IPS-18a (cell line): ENCODE measurements at regions not wholly inside any gene's neighbourhood (a gene's known extent, or its start where the extent isn't known, plus 50 kb on each side); places are given as distances from the start of the nearest gene placed in this dataset.

Source experiments
- H3K27ac ChIP-seq: one replicate; pipeline ENCODE4 v1.5.1; 2013; ENCODE audit warnings: low read length
- H3K27me3 ChIP-seq: one replicate; pipeline ENCODE4 v1.6.1; 2013; ENCODE audit warnings: mild to moderate bottlenecking, low read length; ENCODE audit not compliant: control insufficient read depth, insufficient read depth
- H3K36me3 ChIP-seq: one replicate; pipeline ENCODE4 v1.6.1; 2013; ENCODE audit warnings: low read depth, low read length; ENCODE audit not compliant: control insufficient read depth
- H3K4me1 ChIP-seq: one replicate; pipeline ENCODE4 v1.6.1; 2013; ENCODE audit warnings: low read depth, low read length; ENCODE audit not compliant: control insufficient read depth
- H3K4me3 ChIP-seq: one replicate; pipeline ENCODE4 v1.5.1; 2013; ENCODE audit warnings: low read length
- H3K9ac ChIP-seq: one replicate; pipeline ENCODE4 v1.6.1; 2013; ENCODE audit warnings: mild to moderate bottlenecking, low read length, moderate library complexity
- H3K9me3 ChIP-seq: one replicate; pipeline ENCODE4 v1.6.1; 2013; ENCODE audit warnings: low read depth, low read length; ENCODE audit not compliant: control insufficient read depth

DNA sequence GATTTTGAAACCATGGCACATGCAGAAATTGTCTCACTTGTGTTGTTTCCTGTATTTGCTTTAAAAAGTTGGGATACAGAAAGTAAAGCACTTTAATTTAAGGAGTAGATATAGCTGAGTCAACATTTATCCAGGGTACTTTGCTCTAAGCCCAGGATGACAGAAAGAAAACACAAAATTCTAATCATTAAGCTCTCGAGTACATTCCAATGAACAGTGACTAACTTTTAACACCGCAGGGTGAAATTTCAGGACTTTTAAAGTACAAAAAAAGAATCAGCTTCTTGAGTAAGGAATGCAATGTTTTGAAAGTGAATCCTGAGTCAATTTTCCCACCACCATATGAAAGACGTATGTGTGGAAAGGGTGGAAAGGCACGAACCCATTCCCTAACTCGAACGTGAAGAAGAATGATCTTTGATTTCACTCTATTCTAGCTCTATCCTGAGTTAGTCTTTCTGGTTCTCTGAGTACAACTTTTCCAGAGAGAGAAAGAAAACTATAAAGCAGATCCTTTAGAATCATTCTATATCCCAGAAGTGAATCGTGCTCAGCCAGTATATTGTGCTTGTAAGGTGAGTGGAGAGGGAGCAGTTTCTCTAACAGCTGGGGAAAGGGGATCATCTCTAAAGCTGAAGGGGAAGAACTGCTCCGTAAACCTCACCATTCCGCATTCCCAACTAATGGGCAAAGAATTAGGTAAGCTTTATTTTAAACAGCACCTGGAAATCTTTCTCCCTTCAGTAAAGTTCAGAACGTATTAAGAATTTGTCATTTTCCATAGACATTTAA, 779.0 kb upstream of the FLRT2 start:
- H3K27me3 ChIP-seq, result no peaks in the 10 kb centered on the region
- no peak overlapping the region for H3K9ac ChIP-seq
- no peaks in the 10 kb centered on the region for H3K9me3 ChIP-seq
- no peak overlapping the region for H3K27ac ChIP-seq
- H3K4me3 ChIP-seq, result no peak overlapping the region
- no peaks in the 10 kb centered on the region for H3K36me3 ChIP-seq
- H3K4me1 ChIP-seq, result peaks cover 20% of the 10 kb centered on the region

DNA sequence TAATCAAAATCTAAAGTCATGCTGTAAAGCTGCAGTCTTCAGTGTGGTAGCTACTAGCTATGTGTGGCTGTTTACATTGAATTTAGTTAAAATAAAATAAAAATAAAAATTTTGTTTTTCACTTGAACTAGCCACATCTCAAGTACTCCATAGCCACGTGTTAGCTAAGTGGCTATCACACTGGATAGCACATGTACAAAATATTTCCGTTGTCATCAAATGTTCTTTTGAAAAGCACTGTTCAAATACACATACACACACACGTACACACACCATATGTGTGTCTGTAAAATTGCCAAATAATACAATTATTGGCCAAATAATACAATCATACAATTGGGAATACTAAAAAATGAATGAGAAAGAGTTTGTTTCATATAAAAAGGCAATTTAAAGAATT, 778.2 kb upstream of the FLRT2 start:
- H3K36me3 ChIP-seq, result no peaks in the 10 kb centered on the region
- no peaks in the 10 kb centered on the region for H3K27me3 ChIP-seq
- no peaks in the 10 kb centered on the region for H3K9me3 ChIP-seq
- no peak overlapping the region for H3K4me3 ChIP-seq
- H3K27ac ChIP-seq, result no peak overlapping the region
- H3K4me1 ChIP-seq, result peaks cover 20% of the 10 kb centered on the region
- no peak overlapping the region for H3K9ac ChIP-seq

DNA sequence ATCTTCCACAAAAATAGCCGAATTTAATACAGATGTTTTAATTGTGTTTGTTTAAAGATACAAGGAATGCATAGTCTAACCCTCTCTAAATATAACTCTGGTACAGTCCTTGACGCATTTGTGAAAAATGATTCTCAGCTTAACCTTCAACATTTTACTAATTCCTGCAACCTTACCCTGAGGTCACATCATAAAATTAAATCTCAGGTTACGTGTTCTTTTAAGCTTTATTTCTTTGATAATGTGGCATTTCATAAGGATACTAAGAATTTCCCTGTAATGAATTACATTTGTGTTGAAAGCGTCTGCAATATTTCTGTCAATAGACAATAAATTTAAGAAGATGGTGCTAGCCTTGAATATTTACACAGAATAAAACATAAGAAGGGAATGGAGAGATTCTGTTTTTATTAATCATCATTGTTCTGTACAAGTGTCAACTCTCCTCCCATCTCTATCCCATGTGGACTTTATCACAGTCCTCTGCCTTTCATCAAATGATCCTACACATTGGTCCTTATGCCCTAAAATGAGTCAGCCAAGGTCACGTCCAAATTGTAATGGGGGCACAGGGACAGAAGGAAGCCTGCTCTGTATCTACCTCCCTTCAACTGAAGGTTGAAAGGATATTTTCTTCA, 769.3 kb upstream of the FLRT2 start:
- H3K4me3 ChIP-seq, result no peak overlapping the region
- H3K36me3 ChIP-seq, result no peaks in the 10 kb centered on the region
- H3K9me3 ChIP-seq, result peaks cover 3% of the 10 kb centered on the region
- no peaks in the 10 kb centered on the region for H3K27me3 ChIP-seq
- H3K4me1 ChIP-seq, result no peaks in the 10 kb centered on the region
- H3K9ac ChIP-seq, result no peak overlapping the region
- H3K27ac ChIP-seq, result no peak overlapping the region

DNA sequence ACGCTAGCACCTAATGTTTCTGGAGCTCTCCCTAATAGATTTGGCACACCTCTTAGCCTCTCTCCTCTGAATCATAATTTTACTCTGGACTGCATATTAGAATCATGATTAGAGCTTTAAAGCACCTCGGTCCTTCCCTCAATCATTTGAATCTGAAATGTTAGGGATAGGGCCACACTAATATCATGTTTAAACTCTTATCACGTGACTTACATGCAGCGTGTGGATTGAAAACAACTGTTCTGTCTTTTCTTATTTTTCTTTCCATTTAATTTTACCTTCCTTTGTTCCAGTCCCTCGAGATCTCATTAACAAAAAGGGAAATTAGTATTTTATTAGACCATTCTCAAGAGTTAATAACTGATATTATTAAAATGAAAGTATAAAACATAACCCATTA, 762.5 kb upstream of the FLRT2 start:
- Histone ChIP-seq H3K27me3 (no peaks in the 10 kb centered on the region), H3K36me3 (no peaks in the 10 kb centered on the region), H3K9ac (no peak overlapping the region), H3K27ac (no peak overlapping the region), H3K4me1 (no peaks in the 10 kb centered on the region), H3K4me3 (no peak overlapping the region), H3K9me3 (peaks cover 3% of the 10 kb centered on the region)

GRCh38 chr14:84770030-84770429, 759.9 kb upstream of the FLRT2 start:
- Histone ChIP-seq H3K4me1 (no peaks in the 10 kb centered on the region), H3K9ac (no peak overlapping the region), H3K27ac (no peak overlapping the region)

DNA sequence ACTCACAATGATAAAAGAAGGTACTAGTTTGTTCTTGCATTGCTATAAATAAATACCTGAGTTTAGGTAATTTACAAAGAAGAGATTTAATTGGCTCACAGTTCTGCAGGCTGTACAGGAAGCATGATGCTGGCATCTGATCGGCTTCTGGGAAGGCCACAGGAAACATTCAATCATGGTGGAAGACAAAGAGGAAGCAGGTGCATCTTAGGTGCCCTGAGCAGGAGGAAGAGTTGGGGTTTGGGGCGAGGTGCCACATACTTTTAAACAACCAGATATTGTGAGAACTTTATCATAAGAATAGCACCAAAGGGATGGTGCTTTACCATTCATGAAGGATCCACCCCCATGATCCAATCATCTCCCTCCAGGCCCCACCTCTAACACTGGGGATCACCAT, 752.6 kb upstream of the FLRT2 start:
- Histone ChIP-seq H3K9ac (no peak overlapping the region), H3K9me3 (no peaks in the 10 kb centered on the region), H3K27me3 (no peaks in the 10 kb centered on the region), H3K27ac (no peak overlapping the region), H3K4me3 (no peak overlapping the region), H3K4me1 (no peaks in the 10 kb centered on the region), H3K36me3 (no peaks in the 10 kb centered on the region)

More at GRCh38 chr14:84770030-84770429, 759.9 kb upstream of the FLRT2 start:
- Histone ChIP-seq H3K36me3 (no peaks in the 10 kb centered on the region), H3K27me3 (no peaks in the 10 kb centered on the region), H3K9me3 (peaks cover under 1% of the 10 kb centered on the region), H3K4me3 (no peak overlapping the region)

DNA sequence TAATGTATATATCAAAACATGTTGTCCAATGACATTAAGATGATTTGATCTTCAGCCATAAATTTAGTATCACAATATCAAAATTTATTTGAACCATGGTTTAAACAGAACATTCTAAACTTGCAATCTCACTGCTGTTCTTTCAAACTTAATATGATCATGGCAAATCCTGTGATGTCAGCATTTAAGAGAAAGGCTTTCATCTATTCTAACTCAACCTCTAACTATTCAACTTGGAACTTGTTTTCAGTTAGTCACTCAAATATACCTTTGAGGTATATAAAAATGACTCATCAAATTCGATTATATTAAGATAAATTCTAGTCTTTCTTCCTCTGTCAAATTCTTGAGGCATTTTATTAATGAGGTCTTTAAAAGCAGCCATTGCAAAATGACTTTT, 747.0 kb upstream of the FLRT2 start:
- H3K9me3 ChIP-seq, result no peaks in the 10 kb centered on the region
- no peak overlapping the region for H3K4me3 ChIP-seq
- no peak overlapping the region for H3K27ac ChIP-seq
- no peaks in the 10 kb centered on the region for H3K36me3 ChIP-seq
- no peaks in the 10 kb centered on the region for H3K27me3 ChIP-seq
- H3K9ac ChIP-seq, result no peak overlapping the region
- H3K4me1 ChIP-seq, result no peaks in the 10 kb centered on the region

DNA sequence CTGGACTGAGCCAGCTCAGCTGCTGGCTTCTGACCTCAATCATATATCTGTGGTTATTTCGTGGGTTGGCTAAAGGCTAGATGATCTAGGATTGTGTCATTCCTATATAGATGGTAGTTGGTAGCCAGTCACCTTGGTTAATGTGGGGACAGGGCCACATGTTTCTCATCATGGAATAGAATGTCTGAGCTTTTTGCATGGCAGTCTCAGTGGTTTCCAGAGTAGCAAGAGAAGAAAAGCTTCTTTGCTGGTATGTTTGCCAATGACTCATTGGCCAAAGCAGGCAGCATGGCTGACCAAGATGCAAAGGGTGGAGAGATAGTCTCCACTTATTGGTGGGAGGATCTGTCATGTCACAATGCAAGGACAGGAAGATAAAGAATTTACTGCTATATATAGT, 746.4 kb upstream of the FLRT2 start:
- H3K9me3 ChIP-seq, result no peaks in the 10 kb centered on the region

DNA sequence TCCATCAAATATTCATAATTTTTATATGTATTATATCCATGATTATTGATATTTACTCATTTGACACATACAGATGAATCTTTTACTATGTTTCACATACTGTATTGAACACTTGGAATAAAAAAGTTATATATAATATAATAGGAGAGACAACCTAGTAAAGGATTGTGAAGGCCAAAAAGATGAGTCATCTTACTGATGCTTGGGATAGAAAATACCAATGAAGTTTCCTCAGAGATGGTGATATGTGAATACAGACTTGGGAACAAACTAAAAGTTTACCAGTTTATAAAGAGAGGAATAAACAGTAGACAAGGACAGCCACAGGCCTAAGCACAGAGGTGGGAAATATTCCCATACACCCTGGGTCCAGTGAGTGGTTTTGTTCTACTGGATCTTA, 743.9 kb upstream of the FLRT2 start:
- Histone ChIP-seq H3K9me3 (no peaks in the 10 kb centered on the region), H3K36me3 (no peaks in the 10 kb centered on the region), H3K4me1 (no peaks in the 10 kb centered on the region), H3K27me3 (no peaks in the 10 kb centered on the region), H3K4me3 (no peak overlapping the region), H3K9ac (no peak overlapping the region), H3K27ac (no peak overlapping the region)

More for the DNA sequence above, 746.4 kb upstream of the FLRT2 start:
- Histone ChIP-seq H3K4me3 (no peak overlapping the region), H3K27me3 (no peaks in the 10 kb centered on the region), H3K27ac (no peak overlapping the region), H3K36me3 (no peaks in the 10 kb centered on the region), H3K9ac (no peak overlapping the region), H3K4me1 (no peaks in the 10 kb centered on the region)

DNA sequence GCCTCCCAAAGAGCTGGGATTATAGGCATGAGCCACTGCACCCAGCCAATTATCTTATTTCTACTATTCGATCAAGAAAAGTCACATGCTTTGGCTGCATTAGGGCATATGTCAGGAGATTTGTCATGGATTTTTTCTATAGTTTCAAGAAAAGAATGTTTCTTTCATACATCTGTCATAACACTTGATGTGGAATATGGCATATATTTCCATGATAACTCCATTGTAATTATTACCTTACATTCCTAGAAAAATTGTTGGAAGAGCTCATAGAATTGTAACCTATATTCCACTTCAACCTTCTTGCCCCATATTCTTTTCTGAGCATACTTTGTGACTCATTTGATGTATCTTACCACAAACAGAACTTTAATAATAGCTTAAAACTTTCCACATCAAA, 740.9 kb upstream of the FLRT2 start:
- Histone ChIP-seq H3K36me3 (no peaks in the 10 kb centered on the region), H3K4me3 (no peak overlapping the region), H3K9me3 (no peaks in the 10 kb centered on the region), H3K9ac (no peak overlapping the region), H3K4me1 (no peaks in the 10 kb centered on the region), H3K27me3 (no peaks in the 10 kb centered on the region), H3K27ac (no peak overlapping the region)

- Histone ChIP-seq H3K27me3 (no peaks in the 10 kb centered on the region), H3K9ac (no peak overlapping the region), H3K4me1 (no peaks in the 10 kb centered on the region), H3K27ac (no peak overlapping the region), H3K36me3 (no peaks in the 10 kb centered on the region), H3K9me3 (no peaks in the 10 kb centered on the region), H3K4me3 (no peak overlapping the region)
Observed at GRCh38 chr14:84792722-84793410, 737.1 kb upstream of the FLRT2 start.
